Mucosa of descending colon (tissue), 3 donors: ENCODE measurements at regions not wholly inside any gene's neighbourhood (a gene's known extent, or its start where the extent isn't known, plus 50 kb on each side); places are given as distances from the start of the nearest gene placed in this dataset.

Experiments used
- ATAC-seq: fragments of 200-7000 bp; cut with Tn5 transposase; one replicate; pipeline ENCODE4 v1.9.1; 2020; ENCODE audit warnings: mild to moderate bottlenecking, moderate library complexity
- DNase-seq, 3 donors: peaks; one replicate each; pipeline ENCODE4 v3.0.0-alpha.2; 2020
- H3K36me3 ChIP-seq: fragments of 200-600 bp; one replicate; pipeline ENCODE4 v1.8.0; 2021; ENCODE audit warnings: low read depth, mild to moderate bottlenecking
- H3K4me1 ChIP-seq: fragments of 200-600 bp; one replicate; pipeline ENCODE4 v1.8.0; 2021; ENCODE audit warnings: low read depth, mild to moderate bottlenecking
- H3K4me3 ChIP-seq: fragments of 200-600 bp; one replicate; pipeline ENCODE4 v1.8.0; 2021; ENCODE audit warnings: mild to moderate bottlenecking
- H3K9me3 ChIP-seq: fragments of 200-600 bp; one replicate; pipeline ENCODE4 v1.8.0; 2021; ENCODE audit warnings: mild to moderate bottlenecking
- intact Hi-C, 2 donors: fragments of 100-400 bp; cut with DNase I in 1 of 2; cut with micrococcal nuclease in 1 of 2; formaldehyde crosslinking; loops; one replicate each; pipeline versions ENCODE4 v1.11.0 to v1.11.1; 2022; cut with DNase I, micrococcal nuclease
- TF ChIP-seq, protein P1 (sequence below): fragments of 200-600 bp; IDR thresholded peaks from one replicate; pipeline ENCODE4 v1.8.0; 2022; ENCODE audit warnings: antibody characterized with exemption, mild to moderate bottlenecking
- donor health status: DM: no; HTN: no; CAD: no; lungs with moderate emphysema.
- donor health status: DM: no; HTN: no; CAD: no.
- donor health status: DM: no; HTN: yes; CAD: no.

DNA sequence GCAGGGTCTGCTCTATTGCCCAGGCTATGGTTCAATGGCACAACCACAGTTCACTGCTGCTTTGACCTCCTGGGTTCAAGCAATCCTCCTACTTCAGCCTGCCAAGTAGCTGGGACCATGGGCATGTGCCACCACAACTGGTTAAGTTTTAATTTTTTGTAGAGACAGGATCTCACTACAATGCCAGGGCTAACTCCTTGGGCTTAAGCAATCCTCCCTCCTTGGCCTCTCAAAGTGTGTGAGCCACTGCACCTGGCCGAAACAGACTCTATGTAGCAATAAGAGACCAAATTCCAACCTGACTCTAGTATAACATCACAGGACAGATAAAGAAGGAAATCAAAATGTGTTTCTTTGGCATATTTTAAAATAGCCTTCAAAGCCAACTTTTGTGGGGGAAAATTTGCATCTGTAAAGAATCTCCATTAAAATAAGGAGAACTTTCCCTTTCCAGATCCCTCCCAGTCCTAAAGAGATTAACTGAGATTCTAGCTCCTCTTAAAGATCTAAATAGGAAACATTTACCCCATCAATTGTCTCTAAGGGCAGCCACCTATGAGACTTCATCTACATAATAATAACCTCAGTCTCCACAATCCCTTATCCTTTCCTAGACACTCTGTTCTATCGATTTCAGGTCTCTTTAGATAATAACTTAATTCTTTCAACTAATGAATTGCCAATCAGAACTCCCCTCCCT lies 94.7 kb upstream of the PLCB4 start:
- no peaks in the 10 kb centered on the region for H3K9me3 ChIP-seq
- no peaks in the 10 kb centered on the region for H3K4me1 ChIP-seq
- TF ChIP-seq, protein P1, sequence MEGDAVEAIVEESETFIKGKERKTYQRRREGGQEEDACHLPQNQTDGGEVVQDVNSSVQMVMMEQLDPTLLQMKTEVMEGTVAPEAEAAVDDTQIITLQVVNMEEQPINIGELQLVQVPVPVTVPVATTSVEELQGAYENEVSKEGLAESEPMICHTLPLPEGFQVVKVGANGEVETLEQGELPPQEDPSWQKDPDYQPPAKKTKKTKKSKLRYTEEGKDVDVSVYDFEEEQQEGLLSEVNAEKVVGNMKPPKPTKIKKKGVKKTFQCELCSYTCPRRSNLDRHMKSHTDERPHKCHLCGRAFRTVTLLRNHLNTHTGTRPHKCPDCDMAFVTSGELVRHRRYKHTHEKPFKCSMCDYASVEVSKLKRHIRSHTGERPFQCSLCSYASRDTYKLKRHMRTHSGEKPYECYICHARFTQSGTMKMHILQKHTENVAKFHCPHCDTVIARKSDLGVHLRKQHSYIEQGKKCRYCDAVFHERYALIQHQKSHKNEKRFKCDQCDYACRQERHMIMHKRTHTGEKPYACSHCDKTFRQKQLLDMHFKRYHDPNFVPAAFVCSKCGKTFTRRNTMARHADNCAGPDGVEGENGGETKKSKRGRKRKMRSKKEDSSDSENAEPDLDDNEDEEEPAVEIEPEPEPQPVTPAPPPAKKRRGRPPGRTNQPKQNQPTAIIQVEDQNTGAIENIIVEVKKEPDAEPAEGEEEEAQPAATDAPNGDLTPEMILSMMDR: no peak
- no peaks in the 10 kb centered on the region for H3K36me3 ChIP-seq
- no peak for DNase-seq
- no peak overlapping the region for H3K4me3 ChIP-seq
- intact Hi-C loops: no loop called here
- no peak for ATAC-seq

DNA sequence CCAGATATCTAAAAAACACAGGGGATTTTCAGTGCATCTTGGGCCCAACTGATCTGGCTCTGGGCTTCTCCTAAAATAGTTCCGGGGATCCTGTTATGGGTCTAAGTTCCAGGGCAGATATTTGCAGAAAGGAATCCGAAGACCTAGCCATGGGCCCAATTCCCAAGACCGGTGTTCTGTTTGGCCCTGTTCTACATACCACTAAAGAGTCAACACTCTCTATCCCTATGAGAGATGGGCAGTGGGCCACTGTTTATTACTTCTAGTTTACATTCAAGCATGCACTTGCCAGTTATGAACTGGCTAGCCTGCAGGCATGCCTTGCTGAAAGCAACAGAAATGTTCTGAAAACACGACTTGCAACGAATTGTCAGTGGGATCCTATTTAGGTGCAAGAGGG lies 87.4 kb upstream of the PLCB4 start:
- H3K4me3 ChIP-seq: no peak overlapping the region
- ATAC-seq: no peak
- H3K4me1 ChIP-seq: no peaks in the 10 kb centered on the region
- TF ChIP-seq, protein P1: no peak
- intact Hi-C loops: no loop called here
- no peak for DNase-seq
- no peaks in the 10 kb centered on the region for H3K9me3 ChIP-seq
- H3K36me3 ChIP-seq: no peaks in the 10 kb centered on the region

DNA sequence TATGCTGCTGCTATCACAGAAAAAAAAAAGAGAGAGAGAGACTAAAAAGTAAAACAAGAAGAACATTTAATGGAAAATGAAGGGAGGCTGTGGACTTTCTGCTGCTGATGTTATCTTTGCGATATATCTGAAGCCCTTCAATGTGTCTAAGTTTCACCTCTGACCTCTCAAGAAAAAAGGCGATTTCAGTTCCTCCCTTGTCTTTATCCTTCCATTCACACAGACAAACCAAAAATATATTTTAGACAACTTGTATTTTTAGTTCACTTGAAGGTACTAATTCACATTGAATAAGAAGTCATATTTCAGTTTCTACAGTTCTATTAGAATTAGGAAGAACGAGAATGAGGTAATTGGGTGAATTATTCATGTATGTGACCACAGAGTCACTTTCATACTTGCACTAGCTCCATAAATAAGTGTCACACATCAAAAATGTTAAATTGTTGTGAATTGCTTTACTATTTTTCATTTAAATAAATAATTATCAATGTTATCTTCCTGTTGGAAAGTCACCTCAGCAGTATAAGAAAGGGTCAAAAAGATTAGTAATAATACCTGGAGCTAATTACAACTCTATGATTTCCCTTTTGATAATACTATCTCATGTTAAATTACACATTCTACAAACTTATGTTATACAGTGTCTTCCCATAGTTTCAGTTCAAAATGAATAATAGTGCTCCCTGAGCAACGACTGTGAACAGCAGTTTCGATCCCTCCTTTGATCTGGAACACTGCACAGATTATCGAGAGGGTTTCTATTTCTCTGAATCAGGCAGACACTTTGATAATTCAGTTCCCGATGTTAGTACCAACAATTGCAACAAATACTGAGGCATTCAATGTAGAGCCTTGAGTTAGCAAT lies 85.2 kb upstream of the PLCB4 start:
- H3K36me3 ChIP-seq: no peaks in the 10 kb centered on the region
- no peak for DNase-seq
- no peak for ATAC-seq
- H3K4me1 ChIP-seq: no peaks in the 10 kb centered on the region
- intact Hi-C loops: no loop called here
- no peak overlapping the region for H3K4me3 ChIP-seq
- no peaks in the 10 kb centered on the region for H3K9me3 ChIP-seq
- TF ChIP-seq, protein P1: no peak

DNA sequence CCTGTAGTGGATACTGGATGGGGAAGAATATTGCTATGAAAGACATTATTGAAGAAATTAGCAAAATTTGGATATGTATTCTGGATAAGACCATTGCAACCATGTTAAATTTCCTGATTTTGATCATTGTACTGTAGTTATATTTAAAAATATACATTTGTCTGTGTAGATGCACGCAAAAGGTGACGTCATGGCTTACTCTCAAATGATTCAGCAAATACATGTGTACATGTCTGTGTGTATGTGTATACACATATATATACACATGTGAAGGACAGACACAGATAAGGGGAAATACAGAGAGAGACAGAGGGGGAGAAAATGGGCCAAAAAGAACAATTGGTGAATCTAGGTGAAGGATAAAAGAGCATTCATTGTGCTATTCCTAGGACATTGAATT lies 82.3 kb upstream of the PLCB4 start:
- ATAC-seq (no peak), DNase-seq (no peak)
- no peak overlapping the region for H3K4me3 ChIP-seq
- TF ChIP-seq, protein P1: no peak
- H3K9me3 ChIP-seq: no peaks in the 10 kb centered on the region
- intact Hi-C loops: no loop called here
- H3K4me1 ChIP-seq: no peaks in the 10 kb centered on the region
- no peaks in the 10 kb centered on the region for H3K36me3 ChIP-seq

DNA sequence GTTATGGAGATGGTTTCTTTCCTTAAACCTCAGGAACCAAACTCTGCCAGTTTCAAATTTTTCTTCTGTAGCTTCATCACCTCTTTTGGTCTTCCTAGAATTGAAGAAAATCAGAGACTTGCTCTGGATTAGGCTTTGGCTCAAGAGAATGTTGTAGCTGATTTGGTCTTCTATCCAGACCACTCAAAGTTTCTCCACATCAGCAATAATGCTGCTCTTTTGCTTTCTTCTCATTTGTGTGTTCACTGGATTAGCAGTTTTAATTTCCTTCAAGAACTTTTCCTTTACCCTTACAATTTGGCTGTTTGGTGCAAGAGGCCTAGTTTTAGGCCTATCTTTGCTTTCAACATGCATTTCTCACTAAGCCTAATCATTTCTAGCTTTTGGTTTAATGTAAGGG lies 78.1 kb upstream of the PLCB4 start:
- Histone ChIP-seq H3K9me3 (no peaks in the 10 kb centered on the region), H3K4me3 (no peak overlapping the region), H3K36me3 (no peaks in the 10 kb centered on the region), H3K4me1 (no peaks in the 10 kb centered on the region)
- TF ChIP-seq, protein P1: no peak
- DNase-seq: no peak
- ATAC-seq: no peak
- intact Hi-C loops: no loop called here
